ENCODE measurements at regions not wholly inside any gene's neighbourhood (a gene's known extent, or its start where the extent isn't known, plus 50 kb on each side); places are given as distances from the start of the nearest gene placed in this dataset.

GRCh38 chr13:70284371-70284770 lies 176.1 kb upstream of the KLHL1 start:
- no peaks in the 10 kb centered on the region for H3K9me3 ChIP-seq (replicated peaks in 1 of 3)
- intact Hi-C loops (cut with DNase I): no loop called here
- no peak for TF ChIP-seq POLR2A (IDR thresholded peaks at IDR 0.05)
- no peaks in the 10 kb centered on the region for H3K36me3 ChIP-seq (replicated peaks in 1 of 2)
- H3K4me3 ChIP-seq: no peak overlapping the region
- 59 to 68% (median 64%) methylated on average over 1 of the region's 1 CpG for WGBS, 4 donors
- H3K4me1 ChIP-seq (replicated peaks in 1 of 2): no peaks in the 10 kb centered on the region
- DNase-seq: no peak
- H3K27ac ChIP-seq: no peak overlapping the region
- no peaks in the 10 kb centered on the region for H3K27me3 ChIP-seq

DNA sequence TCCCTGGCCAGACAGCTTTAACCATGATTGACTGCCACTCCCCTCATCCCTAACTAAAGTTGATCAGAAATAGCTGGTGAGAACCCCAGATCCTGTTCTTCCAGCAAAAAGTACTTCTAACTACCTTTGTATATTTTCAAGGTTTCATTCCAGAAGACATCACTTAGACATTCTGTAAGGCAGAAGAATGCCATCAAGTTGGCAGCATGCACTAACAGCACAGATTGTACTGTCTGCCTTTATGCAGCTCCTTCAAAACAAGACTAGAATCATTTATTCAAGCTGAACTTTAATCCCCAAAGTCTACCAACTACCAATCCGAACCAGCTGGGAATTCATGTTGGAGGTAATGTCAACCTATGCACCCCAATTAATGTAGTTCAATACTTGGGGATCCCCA lies 167.6 kb upstream of the KLHL1 start:
- intact Hi-C loops (cut with DNase I): no loop called here
- no peak for DNase-seq
- Histone ChIP-seq H3K4me3 (no peak overlapping the region), H3K27ac (no peak overlapping the region), H3K9me3 (replicated peaks in 1 of 3) (no peaks in the 10 kb centered on the region), H3K36me3 (replicated peaks in 1 of 2) (no peaks in the 10 kb centered on the region), H3K27me3 (no peaks in the 10 kb centered on the region), H3K4me1 (replicated peaks in 1 of 2) (no peaks in the 10 kb centered on the region)
- 33 to 64% (median 51%) methylated on average over 1 of the region's 1 CpG for WGBS, 4 donors
- TF ChIP-seq, protein P1, sequence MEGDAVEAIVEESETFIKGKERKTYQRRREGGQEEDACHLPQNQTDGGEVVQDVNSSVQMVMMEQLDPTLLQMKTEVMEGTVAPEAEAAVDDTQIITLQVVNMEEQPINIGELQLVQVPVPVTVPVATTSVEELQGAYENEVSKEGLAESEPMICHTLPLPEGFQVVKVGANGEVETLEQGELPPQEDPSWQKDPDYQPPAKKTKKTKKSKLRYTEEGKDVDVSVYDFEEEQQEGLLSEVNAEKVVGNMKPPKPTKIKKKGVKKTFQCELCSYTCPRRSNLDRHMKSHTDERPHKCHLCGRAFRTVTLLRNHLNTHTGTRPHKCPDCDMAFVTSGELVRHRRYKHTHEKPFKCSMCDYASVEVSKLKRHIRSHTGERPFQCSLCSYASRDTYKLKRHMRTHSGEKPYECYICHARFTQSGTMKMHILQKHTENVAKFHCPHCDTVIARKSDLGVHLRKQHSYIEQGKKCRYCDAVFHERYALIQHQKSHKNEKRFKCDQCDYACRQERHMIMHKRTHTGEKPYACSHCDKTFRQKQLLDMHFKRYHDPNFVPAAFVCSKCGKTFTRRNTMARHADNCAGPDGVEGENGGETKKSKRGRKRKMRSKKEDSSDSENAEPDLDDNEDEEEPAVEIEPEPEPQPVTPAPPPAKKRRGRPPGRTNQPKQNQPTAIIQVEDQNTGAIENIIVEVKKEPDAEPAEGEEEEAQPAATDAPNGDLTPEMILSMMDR (IDR thresholded peaks at IDR 0.05): no peak
- TF ChIP-seq POLR2A (IDR thresholded peaks at IDR 0.05): no peak

DNA sequence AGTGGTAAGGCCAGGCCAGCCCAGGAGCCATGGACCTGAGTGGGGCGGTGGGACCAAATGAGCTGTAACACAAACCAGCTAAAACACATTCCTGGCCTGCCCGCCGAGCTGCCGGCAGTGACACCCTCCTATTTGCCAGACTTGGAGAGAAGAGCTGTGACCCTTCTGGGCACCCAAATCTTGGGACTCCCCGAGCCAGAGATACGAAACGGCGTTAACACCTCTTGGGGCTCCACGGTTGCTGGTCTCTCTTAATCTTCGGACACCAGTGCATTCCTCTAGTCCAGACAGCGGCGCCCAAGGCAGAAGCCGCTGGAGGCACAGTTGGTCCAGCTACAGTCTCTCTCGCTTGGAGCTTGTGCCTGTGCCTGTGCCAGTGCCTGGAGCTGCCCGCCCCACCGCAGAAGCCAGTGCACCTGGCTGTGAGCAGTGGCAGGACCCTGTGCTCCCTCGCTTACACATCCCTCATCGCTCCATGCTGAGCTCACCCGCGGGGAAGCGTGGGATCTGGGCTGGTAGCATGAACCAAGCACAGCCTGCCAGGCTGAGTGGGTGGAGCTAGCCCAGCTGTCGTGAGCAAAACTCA lies 147.2 kb upstream of the KLHL1 start:
- TF ChIP-seq, protein P1 (IDR thresholded peaks at IDR 0.05): no peak
- no peak for TF ChIP-seq POLR2A (IDR thresholded peaks at IDR 0.05)
- no peaks in the 10 kb centered on the region for H3K27me3 ChIP-seq
- intact Hi-C loops (cut with DNase I): no loop called here
- no peak overlapping the region for H3K4me3 ChIP-seq
- no peaks in the 10 kb centered on the region for H3K4me1 ChIP-seq (replicated peaks in 1 of 2)
- H3K27ac ChIP-seq: no peak overlapping the region
- H3K36me3 ChIP-seq (replicated peaks in 1 of 2): no peaks in the 10 kb centered on the region
- 87 to 92% (median 90%) methylated on average over 8 to 22 of the region's 22 CpGs for WGBS, 4 donors
- H3K9me3 ChIP-seq (replicated peaks in 1 of 3): no peaks in the 10 kb centered on the region
- no peak for DNase-seq

DNA sequence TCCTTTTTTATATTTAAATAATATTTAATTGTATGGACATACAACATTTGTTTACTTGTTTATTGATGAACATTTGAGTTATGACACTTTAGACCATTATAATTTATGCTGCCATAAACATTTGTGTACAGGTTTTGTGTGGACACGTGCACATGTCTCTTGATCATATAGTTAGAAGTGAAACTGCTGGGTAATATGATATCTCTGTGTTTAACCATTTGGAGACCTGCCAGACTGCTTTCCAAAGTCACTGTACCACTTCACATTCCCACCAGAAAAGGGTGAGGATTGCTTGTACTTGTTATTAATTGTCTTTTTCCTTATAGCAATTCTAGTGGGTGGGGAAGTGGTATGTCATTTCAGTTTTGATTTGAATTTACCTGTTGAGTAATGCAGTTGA lies 145.6 kb upstream of the KLHL1 start:
- Histone ChIP-seq H3K4me3 (no peak overlapping the region), H3K9me3 (replicated peaks in 1 of 3) (no peaks in the 10 kb centered on the region), H3K4me1 (replicated peaks in 1 of 2) (no peaks in the 10 kb centered on the region), H3K27ac (no peak overlapping the region), H3K27me3 (no peaks in the 10 kb centered on the region), H3K36me3 (replicated peaks in 1 of 2) (no peaks in the 10 kb centered on the region)
- no peak for DNase-seq
- intact Hi-C loops (cut with DNase I): no loop called here
- no peak for TF ChIP-seq POLR2A (IDR thresholded peaks at IDR 0.05)
- TF ChIP-seq, protein P1 (IDR thresholded peaks at IDR 0.05): no peak
- WGBS, 4 donors: 11 to 19% (median 16%) methylated on average over 1 of the region's 1 CpG

- H3K4me1 ChIP-seq (replicated peaks in 1 of 2): no peaks in the 10 kb centered on the region
- H3K27me3 ChIP-seq: no peaks in the 10 kb centered on the region
- intact Hi-C loops (cut with DNase I): no loop called here
- H3K27ac ChIP-seq: no peak overlapping the region
- WGBS, 4 donors: 60 to 75% (median 67%) methylated on average over 2 of the region's 2 CpGs
- no peak overlapping the region for H3K4me3 ChIP-seq
- H3K9me3 ChIP-seq (replicated peaks in 1 of 3): no peaks in the 10 kb centered on the region
- H3K36me3 ChIP-seq (replicated peaks in 1 of 2): no peaks in the 10 kb centered on the region
- no peak for DNase-seq
- TF ChIP-seq POLR2A (IDR thresholded peaks at IDR 0.05): no peak
- TF ChIP-seq, protein P1 (IDR thresholded peaks at IDR 0.05): no peak
Observed at GRCh38 chr13:70253411-70253810, 145.2 kb upstream of the KLHL1 start.
